RWPE2 (cell line): ENCODE measurements at regions not wholly inside any gene's neighbourhood (a gene's known extent, or its start where the extent isn't known, plus 50 kb on each side); places are given as distances from the start of the nearest gene placed in this dataset.

Source experiments
- ATAC-seq: fragments of 200-7000 bp; cut with Tn5 transposase; 3 replicates; pipeline ENCODE4 v1.9.1; 2021; ENCODE audit warnings: low read depth
- DNase-seq: peaks from one replicate; pipeline ENCODE4 v3.0.0-alpha.2; 2020; ENCODE audit warnings: low spot score
- H3K27ac ChIP-seq: fragments of 450-650 bp; 2 replicates; pipeline ENCODE4 v1.5.1; 2017; ENCODE audit warnings: mild to moderate bottlenecking; ENCODE audit not compliant: poor library complexity, severe bottlenecking
- H3K27me3 ChIP-seq: fragments of 250-450 bp; sonication (Bioruptor Pico); 2 replicates; pipeline ENCODE4 v1.5.1; 2021; ENCODE audit warnings: mild to moderate bottlenecking, moderate library complexity; ENCODE audit not compliant: insufficient read depth, poor library complexity, severe bottlenecking
- H3K36me3 ChIP-seq: fragments of 250-450 bp; sonication (Bioruptor Pico); 2 replicates; pipeline ENCODE4 v1.5.1; 2020; ENCODE audit warnings: low read depth, mild to moderate bottlenecking, moderate library complexity
- H3K4me1 ChIP-seq: fragments of 250-450 bp; sonication (Bioruptor Pico); 2 replicates; pipeline ENCODE4 v1.5.1; 2021; ENCODE audit warnings: mild to moderate bottlenecking, moderate library complexity; ENCODE audit not compliant: insufficient read depth, poor library complexity, severe bottlenecking
- H3K4me3 ChIP-seq: fragments of 250-450 bp; sonication (Bioruptor Pico); 2 replicates; pipeline ENCODE4 v1.5.1; 2021; ENCODE audit warnings: mild to moderate bottlenecking, moderate library complexity; ENCODE audit not compliant: severe bottlenecking
- H3K9me3 ChIP-seq: fragments of 250-450 bp; sonication (Bioruptor Pico); 2 replicates; pipeline ENCODE4 v1.5.1; 2021; ENCODE audit warnings: mild to moderate bottlenecking, moderate library complexity; ENCODE audit not compliant: severe bottlenecking
- CTCF ChIP-seq: fragments of 450-650 bp; IDR thresholded peaks from one replicate; pipeline ENCODE4 v1.5.1; 2017; ENCODE audit warnings: mild to moderate bottlenecking, moderate library complexity; ENCODE audit not compliant: poor library complexity, severe bottlenecking

- DNase-seq (no peak), ATAC-seq (no peak)
- Histone ChIP-seq H3K4me1 (no peaks in the 10 kb centered on the region), H3K27me3 (no peaks in the 10 kb centered on the region), H3K36me3 (no peaks in the 10 kb centered on the region), H3K27ac (no peak overlapping the region), H3K4me3 (no peak overlapping the region), H3K9me3 (no peaks in the 10 kb centered on the region)
- no peak for TF ChIP-seq CTCF
Measured at GRCh38 chr18:39549144-39549543, 1983.5 kb upstream of the CELF4 start.

GRCh38 chr18:39531659-39532058 lies 1966.1 kb upstream of the CELF4 start:
- Histone ChIP-seq H3K4me3 (no peak overlapping the region), H3K36me3 (peaks cover 5% of the 10 kb centered on the region), H3K27me3 (no peaks in the 10 kb centered on the region), H3K27ac (no peak overlapping the region), H3K9me3 (no peaks in the 10 kb centered on the region), H3K4me1 (no peaks in the 10 kb centered on the region)
- no peak for DNase-seq
- ATAC-seq: no peak
- no peak for TF ChIP-seq CTCF

GRCh38 chr18:39529358-39529757 lies 1963.8 kb upstream of the CELF4 start:
- H3K27me3 ChIP-seq: no peaks in the 10 kb centered on the region
- H3K4me3 ChIP-seq: no peak overlapping the region
- no peak overlapping the region for H3K27ac ChIP-seq
- no peaks in the 10 kb centered on the region for H3K9me3 ChIP-seq
- no peak for TF ChIP-seq CTCF
- H3K4me1 ChIP-seq: no peaks in the 10 kb centered on the region
- no peak for ATAC-seq
- H3K36me3 ChIP-seq: peaks cover 5% of the 10 kb centered on the region
- no peak for DNase-seq

GRCh38 chr18:39527465-39527864 lies 1961.9 kb upstream of the CELF4 start:
- H3K27ac ChIP-seq: no peak overlapping the region

GRCh38 chr18:39524370-39524769 lies 1958.8 kb upstream of the CELF4 start:
- Histone ChIP-seq H3K4me3 (no peak overlapping the region), H3K27ac (no peak overlapping the region), H3K4me1 (peaks cover 12% of the 10 kb centered on the region), H3K9me3 (no peaks in the 10 kb centered on the region), H3K36me3 (no peaks in the 10 kb centered on the region), H3K27me3 (no peaks in the 10 kb centered on the region)
- DNase-seq (no peak), ATAC-seq (no peak)
- no peak for TF ChIP-seq CTCF

More at GRCh38 chr18:39527465-39527864, 1961.9 kb upstream of the CELF4 start:
- H3K4me1 ChIP-seq: peaks cover 12% of the 10 kb centered on the region
- DNase-seq (no peak), ATAC-seq (no peak)
- no peaks in the 10 kb centered on the region for H3K9me3 ChIP-seq
- no peaks in the 10 kb centered on the region for H3K36me3 ChIP-seq
- H3K27me3 ChIP-seq: no peaks in the 10 kb centered on the region
- no peak for TF ChIP-seq CTCF
- no peak overlapping the region for H3K4me3 ChIP-seq
